Upper lobe of right lung (tissue), 1 donor: ENCODE measurements at regions not wholly inside any gene's neighbourhood (a gene's known extent, or its start where the extent isn't known, plus 50 kb on each side); places are given as distances from the start of the nearest gene placed in this dataset.

Experiments
- ATAC-seq: fragments of 200-7000 bp; cut with Tn5 transposase; one replicate; pipeline ENCODE4 v1.9.1; 2020; ENCODE audit warnings: mild to moderate bottlenecking, moderate library complexity
- DNase-seq: peaks from one replicate; pipeline ENCODE4 v3.0.0-alpha.2; 2020
- H3K27ac ChIP-seq: fragments of 200-600 bp; one replicate; pipeline ENCODE4 v1.8.0; 2022
- H3K27me3 ChIP-seq: fragments of 200-600 bp; one replicate; pipeline ENCODE4 v1.8.0; 2022; ENCODE audit warnings: mild to moderate bottlenecking
- H3K36me3 ChIP-seq: fragments of 200-600 bp; one replicate; pipeline ENCODE4 v1.8.0; 2022
- H3K4me1 ChIP-seq: fragments of 200-600 bp; one replicate; pipeline ENCODE4 v1.8.0; 2022
- H3K4me3 ChIP-seq: fragments of 200-600 bp; one replicate; pipeline ENCODE4 v1.8.0; 2022; ENCODE audit warnings: mild to moderate bottlenecking
- H3K9me3 ChIP-seq: fragments of 200-600 bp; one replicate; pipeline ENCODE4 v1.8.0; 2022
- CTCF ChIP-seq: fragments of 200-600 bp; IDR thresholded peaks from one replicate; pipeline ENCODE4 v1.8.0; 2022; ENCODE audit warnings: antibody characterized with exemption
- intact Hi-C: fragments of 100-400 bp; cut with DNase I; formaldehyde crosslinking; loops from one replicate; pipeline ENCODE4 v1.11.0; 2022
- donor health status: DM: no; HTN: yes; CAD: no; lungs with severe emphysema.

GRCh38 chr12:13372386-13372785 is 175.9 kb downstream of the EMP1 start:
- no peak for DNase-seq
- no peak for ATAC-seq
- Histone ChIP-seq H3K27me3 (no peaks in the 10 kb centered on the region), H3K36me3 (no peaks in the 10 kb centered on the region), H3K4me1 (peaks cover 4% of the 10 kb centered on the region), H3K9me3 (no peaks in the 10 kb centered on the region), H3K4me3 (no peak overlapping the region), H3K27ac (no peak overlapping the region)
- intact Hi-C loops = no loop called here
- no peak for TF ChIP-seq CTCF

GRCh38 chr12:13371797-13372196 is 175.3 kb downstream of the EMP1 start:
- Histone ChIP-seq H3K4me1 (peaks cover 4% of the 10 kb centered on the region), H3K27me3 (no peaks in the 10 kb centered on the region), H3K36me3 (no peaks in the 10 kb centered on the region), H3K4me3 (no peak overlapping the region), H3K27ac (no peak overlapping the region), H3K9me3 (no peaks in the 10 kb centered on the region)
- DNase-seq (no peak), ATAC-seq (no peak)
- intact Hi-C loops = no loop called here
- no peak for TF ChIP-seq CTCF

- no peaks in the 10 kb centered on the region for H3K36me3 ChIP-seq
Observed at GRCh38 chr12:13371367-13371766, 174.8 kb downstream of the EMP1 start.

GRCh38 chr12:13369474-13370056 is 173.0 kb downstream of the EMP1 start:
- H3K27me3 ChIP-seq = no peaks in the 10 kb centered on the region
- H3K4me1 ChIP-seq = peaks cover 4% of the 10 kb centered on the region
- no peak overlapping the region for H3K4me3 ChIP-seq
- H3K36me3 ChIP-seq = no peaks in the 10 kb centered on the region
- no peak for DNase-seq
- TF ChIP-seq CTCF = no peak
- H3K9me3 ChIP-seq = no peaks in the 10 kb centered on the region
- intact Hi-C loops = no loop called here
- no peak for ATAC-seq
- H3K27ac ChIP-seq = no peak overlapping the region

More at GRCh38 chr12:13371367-13371766, 174.8 kb downstream of the EMP1 start:
- Histone ChIP-seq H3K27me3 (no peaks in the 10 kb centered on the region), H3K4me3 (no peak overlapping the region), H3K27ac (no peak overlapping the region), H3K4me1 (peaks cover 4% of the 10 kb centered on the region), H3K9me3 (no peaks in the 10 kb centered on the region)
- intact Hi-C loops = no loop called here
- ATAC-seq (no peak), DNase-seq (no peak)
- no peak for TF ChIP-seq CTCF

GRCh38 chr12:13368971-13369370 is 172.4 kb downstream of the EMP1 start:
- Histone ChIP-seq H3K27ac (no peak overlapping the region), H3K9me3 (no peaks in the 10 kb centered on the region), H3K27me3 (no peaks in the 10 kb centered on the region), H3K36me3 (no peaks in the 10 kb centered on the region), H3K4me3 (no peak overlapping the region), H3K4me1 (peaks cover 4% of the 10 kb centered on the region)
- intact Hi-C loops = no loop called here
- TF ChIP-seq CTCF = no peak
- ATAC-seq (no peak), DNase-seq (no peak)

- Histone ChIP-seq H3K9me3 (no peaks in the 10 kb centered on the region), H3K4me1 (peaks cover 4% of the 10 kb centered on the region), H3K27me3 (no peaks in the 10 kb centered on the region), H3K36me3 (no peaks in the 10 kb centered on the region), H3K27ac (no peak overlapping the region), H3K4me3 (no peak overlapping the region)
- intact Hi-C loops = no loop called here
- TF ChIP-seq CTCF = no peak
- DNase-seq = no peak
- ATAC-seq = peak; percentile 77
Observed at GRCh38 chr12:13368431-13368830, 171.9 kb downstream of the EMP1 start.
